SK-N-MC (cell line): ENCODE measurements at regions not wholly inside any gene's neighbourhood (a gene's known extent, or its start where the extent isn't known, plus 50 kb on each side); places are given as distances from the start of the nearest gene placed in this dataset.
"Not testable (repeated sequence)": the region's sequence is repeated elsewhere in the genome, so short reads cannot be mapped to it uniquely, and the experiment has no call there.

ENCODE experiments used
- DNase-seq: peaks from one replicate; pipeline ENCODE4 v3.0.0-alpha.2; 2011; ENCODE audit warnings: low read depth, low spot score
- H3K27ac ChIP-seq: fragments of 200-600 bp; sonication (generic); 2 replicates; pipeline ENCODE4 v1.5.1; 2016; ENCODE audit warnings: mixed run types
- H3K36me3 ChIP-seq: fragments of 200-600 bp; sonication (generic); 2 replicates; pipeline ENCODE4 v1.6.1; 2017; ENCODE audit warnings: antibody characterized with exemption, low read length, mixed read lengths; ENCODE audit not compliant: insufficient read depth
- H3K4me3 ChIP-seq: fragments of 200-600 bp; sonication (generic); 2 replicates; pipeline ENCODE4 v1.5.1; 2016
- H3K9ac ChIP-seq: fragments of 200-600 bp; sonication (generic); 2 replicates; pipeline ENCODE4 v1.8.0; 2017; ENCODE audit warnings: mixed run types, mixed read lengths; ENCODE audit not compliant: insufficient read length
- H3K9me3 ChIP-seq: fragments of 200-600 bp; sonication (generic); 2 replicates; pipeline ENCODE4 v1.6.1; 2017; ENCODE audit warnings: low read depth, mild to moderate bottlenecking, antibody characterized with exemption, low read length, moderate library complexity, mixed read lengths
- EZH2 ChIP-seq: fragments of 200-600 bp; sonication (generic); IDR thresholded peaks from one replicate; pipeline ENCODE4 v1.6.1; 2017; ENCODE audit warnings: antibody characterized with exemption
- FOXP2 ChIP-seq: optimal IDR thresholded peaks from 2 replicates; pipeline ENCODE3; 2011; ENCODE audit warnings: mild to moderate bottlenecking, moderate library complexity; ENCODE audit not compliant: insufficient read depth; ENCODE audit errors: extremely low read length, control extremely low read depth
- POLR2AphosphoS5 ChIP-seq: IDR thresholded peaks from 2 replicates; pipeline ENCODE4 v1.6.1; 2012; ENCODE audit warnings: mild to moderate bottlenecking, low read depth, low read length, borderline replicate concordance

DNA sequence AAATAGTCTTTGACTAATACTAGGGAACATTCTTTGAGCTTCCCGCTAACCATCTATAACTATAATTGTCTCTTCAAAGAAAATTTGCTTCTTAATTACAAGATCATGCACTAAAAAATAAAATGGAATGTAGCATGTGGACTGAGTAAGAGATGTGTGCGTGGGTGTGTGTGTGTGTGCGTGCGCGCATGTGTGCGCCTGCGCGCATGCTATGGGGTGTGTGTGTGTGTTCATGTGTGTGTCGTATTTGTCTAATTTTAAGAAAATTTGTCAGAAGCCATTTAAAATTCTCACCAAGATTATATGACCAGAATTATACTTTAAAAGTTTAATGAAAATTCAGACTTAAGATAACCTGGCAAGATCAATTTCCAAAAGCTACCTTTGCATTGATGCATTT is 593.0 kb downstream of the ACTL7B start:
- H3K27ac ChIP-seq: no peak overlapping the region
- no peaks in the 10 kb centered on the region for H3K36me3 ChIP-seq
- no peak for DNase-seq
- TF ChIP-seq FOXP2: no peak
- no peak for TF ChIP-seq EZH2
- TF ChIP-seq POLR2AphosphoS5: no peak
- H3K9me3 ChIP-seq: no peaks in the 10 kb centered on the region
- no peak overlapping the region for H3K4me3 ChIP-seq
- no peak overlapping the region for H3K9ac ChIP-seq

DNA sequence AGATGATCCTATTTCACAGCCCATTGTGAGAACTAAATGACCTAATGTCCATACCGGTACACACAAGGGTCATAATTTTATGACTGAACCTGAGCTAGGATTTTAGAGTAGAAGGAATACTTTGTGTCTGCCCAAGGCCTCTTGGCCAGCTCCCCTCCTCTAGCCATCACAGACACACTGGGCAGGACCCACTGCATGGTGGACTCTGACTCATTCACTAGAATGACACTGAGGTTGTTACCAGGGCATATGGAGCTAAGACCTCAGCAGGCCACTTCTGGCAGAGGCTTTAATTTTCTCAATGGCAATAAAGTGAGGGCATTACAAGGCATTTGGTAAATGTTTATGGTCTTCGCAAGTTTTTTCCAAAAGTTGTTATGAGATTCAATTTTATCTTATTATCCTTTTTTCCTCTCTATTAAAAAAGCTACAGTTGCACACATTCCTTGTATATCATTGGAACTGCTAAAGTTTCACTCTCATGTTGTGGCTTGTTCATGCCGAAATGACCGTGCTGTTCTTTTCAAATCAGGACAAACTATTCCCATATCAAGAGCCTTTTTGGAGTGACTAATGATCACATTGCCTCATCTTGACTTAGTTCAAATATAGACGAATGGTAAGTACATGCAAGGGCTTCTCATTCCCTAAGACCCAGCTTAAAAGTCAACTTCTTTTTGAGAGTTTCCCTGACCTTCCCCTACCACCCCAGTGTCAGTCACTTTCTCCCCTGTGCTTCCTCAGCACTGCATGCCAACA is 595.7 kb downstream of the ACTL7B start:
- H3K4me3 ChIP-seq: no peak overlapping the region
- no peaks in the 10 kb centered on the region for H3K9me3 ChIP-seq
- H3K36me3 ChIP-seq: no peaks in the 10 kb centered on the region
- no peak overlapping the region for H3K9ac ChIP-seq
- DNase-seq: no peak
- TF ChIP-seq POLR2AphosphoS5 (no peak), EZH2 (no peak), FOXP2 (no peak)
- no peak overlapping the region for H3K27ac ChIP-seq

DNA sequence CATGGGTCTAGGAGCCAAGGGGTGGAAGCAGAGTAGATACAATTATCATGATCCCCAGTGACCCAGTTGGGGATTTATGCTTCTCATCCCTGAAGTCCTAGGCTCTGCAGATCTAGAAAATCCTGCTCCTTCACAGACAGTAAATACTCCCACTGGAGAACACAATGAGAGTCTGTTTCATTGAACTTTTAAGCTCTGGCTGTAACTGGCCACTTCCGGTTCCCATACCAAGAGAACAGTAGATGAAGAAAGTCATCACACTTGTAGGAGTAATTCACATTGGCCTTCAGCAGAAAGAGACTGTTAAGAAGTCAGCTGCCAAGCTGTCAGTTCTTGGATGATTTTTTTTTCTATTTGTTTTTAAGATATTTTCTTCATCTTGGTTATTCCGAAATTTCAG is 597.1 kb downstream of the ACTL7B start:
- no peak for DNase-seq
- Histone ChIP-seq H3K9me3 (no peaks in the 10 kb centered on the region), H3K36me3 (no peaks in the 10 kb centered on the region), H3K9ac (no peak overlapping the region), H3K27ac (no peak overlapping the region), H3K4me3 (no peak overlapping the region)
- TF ChIP-seq EZH2 (no peak), FOXP2 (no peak), POLR2AphosphoS5 (no peak)

DNA sequence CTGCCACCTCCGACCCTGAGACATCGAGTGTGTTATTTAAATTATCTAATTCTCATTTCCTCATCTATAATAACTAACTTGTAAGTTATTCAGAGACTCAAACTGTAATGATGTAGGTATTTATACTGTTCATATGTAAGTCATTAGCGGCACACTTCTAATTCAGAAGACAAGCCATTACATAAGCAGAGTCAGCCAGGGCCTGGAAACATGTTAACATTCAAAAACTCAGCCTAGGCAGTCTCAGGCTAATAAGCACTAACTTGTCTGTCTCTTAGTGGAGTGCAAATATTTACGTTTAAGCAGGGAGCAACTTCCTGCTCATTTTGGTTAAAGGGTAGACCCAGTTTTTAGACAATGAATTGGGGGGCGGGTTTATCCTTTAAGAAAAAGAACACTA is 598.4 kb downstream of the ACTL7B start:
- no peaks in the 10 kb centered on the region for H3K9me3 ChIP-seq
- TF ChIP-seq POLR2AphosphoS5: no peak
- no peak for TF ChIP-seq EZH2
- TF ChIP-seq FOXP2: no peak
- no peaks in the 10 kb centered on the region for H3K36me3 ChIP-seq
- DNase-seq: no peak
- no peak overlapping the region for H3K9ac ChIP-seq
- H3K27ac ChIP-seq: no peak overlapping the region
- no peak overlapping the region for H3K4me3 ChIP-seq

DNA sequence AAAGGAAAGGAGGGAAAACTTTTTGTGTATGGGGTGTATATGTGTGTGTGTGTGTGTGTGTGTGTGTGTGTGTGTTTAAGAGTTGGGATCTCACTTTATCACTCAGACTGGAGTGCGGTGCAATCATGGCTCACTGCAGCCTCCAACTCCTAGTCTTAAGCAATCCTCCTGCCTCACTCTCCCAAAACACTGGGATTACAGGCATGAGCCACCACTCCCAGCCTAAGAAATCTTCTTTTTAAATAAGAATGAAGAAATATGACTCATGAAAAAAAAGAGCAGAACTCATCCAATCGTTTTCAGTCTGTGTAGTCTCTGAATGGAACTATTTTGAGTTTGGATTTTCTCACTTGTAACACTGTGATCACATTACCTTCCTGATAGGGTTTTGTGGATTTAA is 601.5 kb downstream of the ACTL7B start:
- Histone ChIP-seq H3K36me3 (no peaks in the 10 kb centered on the region), H3K4me3 (no peak overlapping the region), H3K9ac (no peak overlapping the region), H3K27ac (no peak overlapping the region), H3K9me3 (no peaks in the 10 kb centered on the region)
- DNase-seq: no peak
- no peak for TF ChIP-seq POLR2AphosphoS5
- no peak for TF ChIP-seq FOXP2
- no peak for TF ChIP-seq EZH2

DNA sequence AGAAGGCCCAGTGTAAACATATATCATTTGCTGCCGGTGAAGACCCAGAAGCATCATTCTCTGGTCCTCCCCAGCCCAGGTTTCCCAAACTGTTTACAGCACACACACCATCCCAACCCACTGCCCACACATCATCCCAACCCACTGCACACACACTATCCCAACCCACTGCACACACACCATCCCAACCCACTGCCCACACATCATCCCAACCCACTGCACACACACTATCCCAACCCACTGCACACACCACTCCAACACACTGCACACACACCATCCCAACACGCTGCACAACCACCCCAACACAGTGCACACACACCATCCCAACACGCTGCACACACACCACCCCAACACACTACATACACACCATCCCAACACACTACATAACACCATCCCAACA is 608.4 kb downstream of the ACTL7B start:
- not testable (repeated sequence) for DNase-seq, H3K4me3 ChIP-seq, H3K9ac ChIP-seq, H3K9me3 ChIP-seq, H3K27ac ChIP-seq, H3K36me3 ChIP-seq

DNA sequence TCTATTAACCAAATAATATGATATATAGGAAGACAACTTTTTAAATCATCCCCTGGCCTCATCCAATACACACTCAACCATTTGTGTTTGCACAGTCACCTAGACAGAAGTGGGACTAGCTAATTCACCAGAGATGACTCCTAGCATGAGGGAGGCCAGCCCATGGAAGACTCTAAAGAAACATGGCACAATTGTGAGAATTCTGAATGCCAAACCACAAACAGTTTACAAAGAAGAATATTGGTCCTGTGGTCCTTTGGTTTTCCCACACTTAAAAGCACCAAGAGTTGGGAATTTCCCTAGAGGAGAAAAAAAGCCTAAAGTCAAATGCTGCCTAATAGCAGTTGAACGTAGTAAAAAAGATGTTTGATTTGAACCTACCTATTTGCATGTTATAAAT is 609.9 kb downstream of the ACTL7B start:
- no peak for DNase-seq
- no peaks in the 10 kb centered on the region for H3K9me3 ChIP-seq
- no peak overlapping the region for H3K27ac ChIP-seq
- no peak overlapping the region for H3K4me3 ChIP-seq
- H3K9ac ChIP-seq: no peak overlapping the region
- no peaks in the 10 kb centered on the region for H3K36me3 ChIP-seq
- TF ChIP-seq EZH2: no peak
- TF ChIP-seq FOXP2: no peak
- no peak for TF ChIP-seq POLR2AphosphoS5

DNA sequence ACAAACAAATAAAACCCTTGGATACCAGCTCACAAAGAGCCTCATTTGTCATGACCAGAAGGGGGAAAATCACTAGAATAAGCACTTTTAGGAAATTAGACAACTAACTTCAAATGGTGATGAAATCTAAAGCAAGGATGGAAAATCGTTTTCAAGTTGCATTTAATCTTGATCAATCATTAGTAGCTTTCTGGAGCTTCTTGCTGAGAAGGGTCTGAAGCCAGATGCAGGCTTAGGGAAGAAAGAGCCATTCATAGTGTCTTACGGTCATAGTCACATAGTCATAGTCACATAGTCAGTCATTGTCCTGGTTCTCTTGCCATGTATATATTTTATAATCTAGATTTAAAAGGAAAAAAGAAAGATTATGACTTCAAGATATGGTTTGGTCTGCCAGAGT is 610.5 kb downstream of the ACTL7B start:
- H3K4me3 ChIP-seq: no peak overlapping the region
- DNase-seq: no peak
- H3K9me3 ChIP-seq: no peaks in the 10 kb centered on the region
- TF ChIP-seq POLR2AphosphoS5: no peak
- no peak for TF ChIP-seq FOXP2
- no peak for TF ChIP-seq EZH2
- H3K27ac ChIP-seq: no peak overlapping the region
- no peaks in the 10 kb centered on the region for H3K36me3 ChIP-seq
- H3K9ac ChIP-seq: no peak overlapping the region

DNA sequence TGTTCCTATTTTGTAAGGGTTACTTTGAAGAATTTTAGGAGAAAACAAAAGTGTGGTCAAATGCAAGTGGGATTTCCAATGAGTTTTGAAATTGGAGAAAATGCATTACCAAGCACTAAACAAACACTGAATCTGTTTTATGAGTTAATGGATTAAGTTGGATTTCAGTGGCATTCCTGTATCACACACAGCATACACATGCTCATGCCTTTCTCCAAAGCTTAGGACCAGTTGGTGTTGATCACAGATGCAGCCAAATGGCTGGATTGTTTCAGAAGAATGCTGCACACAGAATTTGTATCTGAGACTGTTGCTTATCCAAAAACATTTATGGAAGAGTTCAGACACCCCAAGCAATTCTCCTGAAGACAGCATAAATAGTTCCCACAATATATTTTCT is 611.1 kb downstream of the ACTL7B start:
- TF ChIP-seq EZH2 (no peak), POLR2AphosphoS5 (no peak), FOXP2 (no peak)

More for the DNA sequence above, 611.1 kb downstream of the ACTL7B start:
- DNase-seq: no peak
- no peak overlapping the region for H3K4me3 ChIP-seq
- H3K9ac ChIP-seq: no peak overlapping the region
- H3K9me3 ChIP-seq: no peaks in the 10 kb centered on the region
- H3K27ac ChIP-seq: no peak overlapping the region
- no peaks in the 10 kb centered on the region for H3K36me3 ChIP-seq
